OCI-LY3 (cell line): ENCODE measurements at regions not wholly inside any gene's neighbourhood (a gene's known extent, or its start where the extent isn't known, plus 50 kb on each side); places are given as distances from the start of the nearest gene placed in this dataset.

Experiments used
- H2AFZ ChIP-seq: fragments of 200-600, 300-600 bp; shearing (Covaris generic); 2 replicates; pipeline ENCODE4 v1.6.0; 2014; ENCODE audit warnings: antibody characterized with exemption, low read depth, low read length
- H3K27ac ChIP-seq: fragments of 200-600, 300-600 bp; sonication (generic); 2 replicates; pipeline ENCODE4 v1.5.1; 2014; ENCODE audit warnings: mild to moderate bottlenecking, low read length, moderate library complexity, mixed read lengths
- H3K27me3 ChIP-seq: fragments of 200-600, 300-600 bp; sonication (generic); 2 replicates; pipeline ENCODE4 v1.6.1; 2014; ENCODE audit warnings: low read depth, low read length, mixed read lengths
- H3K36me3 ChIP-seq: fragments of 200-600, 300-600 bp; sonication (generic); replicated peaks from 2 replicates; pipeline ENCODE3; 2014; ENCODE audit warnings: low read depth, low read length, mixed read lengths
- H3K4me1 ChIP-seq: fragments of 300-600, 200-600 bp; sonication (generic); 2 replicates; pipeline ENCODE4 v1.6.1; 2014; ENCODE audit warnings: low read length, mixed read lengths
- H3K4me2 ChIP-seq: fragments of 200-600, 300-600 bp; sonication (generic); 2 replicates; pipeline ENCODE4 v1.6.1; 2014; ENCODE audit warnings: low read length, mixed read lengths
- H3K4me3 ChIP-seq: fragments of 300-600, 200-600 bp; sonication (generic); 2 replicates; pipeline ENCODE4 v1.5.1; 2014; ENCODE audit warnings: antibody characterized with exemption, mild to moderate bottlenecking, low read length, moderate library complexity
- H3K79me2 ChIP-seq: fragments of 300-600, 200-600 bp; shearing (Covaris generic); 2 replicates; pipeline ENCODE4 v1.6.1; 2014; ENCODE audit warnings: mild to moderate bottlenecking, low read length, mixed read lengths
- H3K9ac ChIP-seq: fragments of 300-600, 200-600 bp; shearing (Covaris generic); 2 replicates; pipeline ENCODE4 v1.6.0; 2014; ENCODE audit warnings: mild to moderate bottlenecking, low read length, moderate library complexity
- H3K9me3 ChIP-seq: fragments of 200-600, 300-600 bp; shearing (Covaris generic); 2 replicates; pipeline ENCODE4 v1.6.1; 2014; ENCODE audit warnings: low read length, mixed read lengths; ENCODE audit not compliant: insufficient read depth
- H4K20me1 ChIP-seq: fragments of 200-600, 300-600 bp; sonication (generic); 2 replicates; pipeline ENCODE4 v1.6.1; 2016; ENCODE audit warnings: low read length, mixed read lengths; ENCODE audit not compliant: insufficient read depth
- CTCF ChIP-seq: fragments of 200-600, 300-600 bp; sonication (generic); IDR thresholded peaks from 2 replicates; pipeline ENCODE4 v1.5.1; 2014; ENCODE audit warnings: antibody characterized with exemption, low read length, low read depth
- EZH2phosphoT487 ChIP-seq: fragments of 200-600 bp; shearing (Covaris generic); IDR thresholded peaks from 2 replicates; pipeline ENCODE4 v1.6.1; 2018; ENCODE audit warnings: antibody characterized with exemption, mixed run types, low read depth

DNA sequence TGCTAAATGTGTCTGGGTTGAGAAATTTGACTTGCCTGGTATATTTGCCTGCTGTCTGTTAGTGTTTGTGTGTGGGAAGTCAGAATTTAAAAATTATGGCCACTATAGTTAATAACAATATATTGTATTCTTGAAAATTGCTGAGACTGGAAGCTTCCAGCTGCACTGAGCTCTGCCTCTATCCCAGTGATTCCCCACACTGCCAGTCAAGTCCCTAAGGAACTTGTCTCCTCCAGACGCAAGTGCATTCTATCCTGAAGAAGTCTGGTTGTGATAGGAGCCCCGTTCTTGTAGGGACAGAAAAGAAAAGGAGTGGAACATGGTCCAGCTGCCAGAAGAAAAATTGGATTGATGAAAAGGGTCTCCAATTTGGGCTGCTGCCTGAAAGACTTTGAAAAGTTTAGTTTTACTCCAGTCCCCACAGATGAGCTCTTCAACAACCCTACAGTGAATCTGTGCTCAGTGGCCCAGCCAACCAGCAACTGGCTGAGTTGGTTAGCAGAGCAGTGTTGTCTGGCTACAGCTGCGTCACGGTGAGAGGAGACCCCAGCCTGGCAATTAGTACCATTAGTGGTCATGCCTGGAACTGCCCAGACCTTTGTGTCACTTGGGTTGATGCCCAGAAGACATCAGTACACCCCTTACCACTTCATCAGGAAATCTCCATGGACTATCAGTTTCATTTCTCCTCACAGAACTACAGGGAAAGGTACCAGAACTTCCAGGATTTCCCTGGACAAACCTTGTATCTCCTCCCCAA, 183.1 kb upstream of the MCHR2 start:
- no peaks in the 10 kb centered on the region for H3K9me3 ChIP-seq
- TF ChIP-seq EZH2phosphoT487 (no peak), CTCF (no peak)
- H3K4me1 ChIP-seq: peaks cover 3% of the 10 kb centered on the region
- H3K79me2 ChIP-seq: no peaks in the 10 kb centered on the region
- no peaks in the 10 kb centered on the region for H3K36me3 ChIP-seq
- no peaks in the 10 kb centered on the region for H3K27me3 ChIP-seq
- H3K4me3 ChIP-seq: no peak overlapping the region
- no peak overlapping the region for H3K9ac ChIP-seq
- H2AFZ ChIP-seq: no peak overlapping the region
- H4K20me1 ChIP-seq: no peaks in the 10 kb centered on the region
- H3K4me2 ChIP-seq: no peak overlapping the region
- no peak overlapping the region for H3K27ac ChIP-seq

DNA sequence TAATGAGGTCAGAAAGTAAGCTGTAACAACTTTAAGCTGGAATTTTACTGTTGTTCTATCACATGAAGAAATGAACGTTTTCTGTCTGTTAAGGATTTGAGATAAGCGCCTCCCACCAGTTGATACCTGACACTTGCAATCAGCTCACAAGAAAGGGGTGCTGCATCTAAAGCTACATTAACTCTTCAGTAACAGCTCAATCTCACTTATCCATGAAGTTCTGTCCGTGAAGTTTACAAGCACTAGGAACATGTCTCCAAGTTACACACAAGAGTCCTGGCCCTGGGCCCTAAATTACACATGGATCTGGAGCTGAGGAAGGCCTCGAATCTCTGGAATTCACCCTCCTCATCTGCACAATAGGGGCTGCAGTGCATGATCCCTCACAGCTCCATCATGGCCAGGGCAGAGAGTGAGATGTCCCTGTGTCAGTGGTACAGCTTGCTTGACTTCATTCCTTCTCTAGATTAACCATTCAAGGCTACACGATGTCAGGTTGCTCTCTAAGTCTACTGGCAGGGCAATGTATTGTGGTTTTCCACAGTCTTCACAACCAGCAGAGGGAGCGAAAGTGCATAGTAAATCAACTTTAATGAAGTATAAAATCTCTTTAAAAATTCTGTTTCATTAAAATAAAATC, 182.4 kb upstream of the MCHR2 start:
- Histone ChIP-seq H2AFZ (no peak overlapping the region), H3K79me2 (no peaks in the 10 kb centered on the region), H3K27ac (no peak overlapping the region), H3K27me3 (no peaks in the 10 kb centered on the region), H3K9ac (no peak overlapping the region), H3K9me3 (no peaks in the 10 kb centered on the region), H3K4me1 (peaks cover 10% of the 10 kb centered on the region), H3K4me3 (no peak overlapping the region), H3K4me2 (no peak overlapping the region), H3K36me3 (no peaks in the 10 kb centered on the region), H4K20me1 (no peaks in the 10 kb centered on the region)
- TF ChIP-seq CTCF (peak; percentile 42), EZH2phosphoT487 (no peak)

GRCh38 chr6:100175814-100176310, 181.8 kb upstream of the MCHR2 start:
- Histone ChIP-seq H4K20me1 (no peaks in the 10 kb centered on the region), H3K27me3 (no peaks in the 10 kb centered on the region), H3K4me1 (peaks cover 15% of the 10 kb centered on the region), H3K4me2 (no peak overlapping the region), H3K36me3 (no peaks in the 10 kb centered on the region), H3K4me3 (no peak overlapping the region), H2AFZ (no peak overlapping the region), H3K9me3 (no peaks in the 10 kb centered on the region), H3K9ac (no peak overlapping the region), H3K27ac (no peak overlapping the region), H3K79me2 (no peaks in the 10 kb centered on the region)
- no peak for TF ChIP-seq CTCF
- TF ChIP-seq EZH2phosphoT487: no peak

GRCh38 chr6:100173211-100173610, 179.2 kb upstream of the MCHR2 start:
- H3K36me3 ChIP-seq: no peaks in the 10 kb centered on the region
- no peaks in the 10 kb centered on the region for H4K20me1 ChIP-seq
- no peak overlapping the region for H3K4me3 ChIP-seq
- H3K9ac ChIP-seq: no peak overlapping the region
- peaks cover 16% of the 10 kb centered on the region for H3K4me1 ChIP-seq
- H3K27ac ChIP-seq: no peak overlapping the region
- H3K27me3 ChIP-seq: no peaks in the 10 kb centered on the region
- TF ChIP-seq CTCF (no peak), EZH2phosphoT487 (no peak)
- H3K4me2 ChIP-seq: no peak overlapping the region
- H3K9me3 ChIP-seq: no peaks in the 10 kb centered on the region
- no peak overlapping the region for H2AFZ ChIP-seq
- no peaks in the 10 kb centered on the region for H3K79me2 ChIP-seq
